GM12878 (cell line): ENCODE measurements at regions not wholly inside any gene's neighbourhood (a gene's known extent, or its start where the extent isn't known, plus 50 kb on each side); places are given as distances from the start of the nearest gene placed in this dataset.

Experiments
- CHD2 ChIP-seq: IDR thresholded peaks from 2 replicates; pipeline ENCODE4 v1.6.1; 2011; ENCODE audit warnings: low read depth, low read length, improper control_type of control experiment, borderline replicate concordance
- KDM1A ChIP-seq: fragments of 200-600 bp; sonication (generic); IDR thresholded peaks from 2 replicates; pipeline ENCODE4 v1.6.1; 2016; ENCODE audit warnings: borderline replicate concordance
- MTA2 ChIP-seq: fragments of 450-650 bp; IDR thresholded peaks from 2 replicates; pipeline ENCODE4 v1.6.1; 2016; ENCODE audit warnings: low read depth, mild to moderate bottlenecking, moderate library complexity
- POLR2A ChIP-seq: IDR thresholded peaks from 2 replicates; pipeline ENCODE4 v1.6.1; 2011; ENCODE audit warnings: low read depth, mild to moderate bottlenecking, low read length
- POU2F2 ChIP-seq: IDR thresholded peaks from 3 replicates; pipeline ENCODE4 v1.6.1; 2011; ENCODE audit warnings: low read depth, mild to moderate bottlenecking, low read length, borderline replicate concordance
- RELA ChIP-seq: fragments of 450-650 bp; IDR thresholded peaks from 2 replicates; pipeline ENCODE4 v1.8.0; 2014; ENCODE audit warnings: borderline replicate concordance; ENCODE audit not compliant: partially characterized antibody
- SREBF1 ChIP-seq: IDR thresholded peaks from 2 replicates; pipeline ENCODE4 v1.6.1; 2012; ENCODE audit warnings: mild to moderate bottlenecking, low read length
- ZNF274 ChIP-seq: IDR thresholded peaks from one replicate; pipeline ENCODE4 v1.8.0; 2011; ENCODE audit not compliant: insufficient read length, insufficient read depth

- no peak for TF ChIP-seq SREBF1
- TF ChIP-seq ZNF274, result no peak
- TF ChIP-seq POU2F2, result no peak
- no peak for TF ChIP-seq KDM1A
- TF ChIP-seq RELA, result no peak
- TF ChIP-seq MTA2, result no peak
- TF ChIP-seq POLR2A, result no peak
- no peak for TF ChIP-seq CHD2
Observed at GRCh38 chr6:9647071-9647445, 767.8 kb downstream of the TFAP2A start.
